ENCODE measurements at regions not wholly inside any gene's neighbourhood (a gene's known extent, or its start where the extent isn't known, plus 50 kb on each side); places are given as distances from the start of the nearest gene placed in this dataset.

DNA sequence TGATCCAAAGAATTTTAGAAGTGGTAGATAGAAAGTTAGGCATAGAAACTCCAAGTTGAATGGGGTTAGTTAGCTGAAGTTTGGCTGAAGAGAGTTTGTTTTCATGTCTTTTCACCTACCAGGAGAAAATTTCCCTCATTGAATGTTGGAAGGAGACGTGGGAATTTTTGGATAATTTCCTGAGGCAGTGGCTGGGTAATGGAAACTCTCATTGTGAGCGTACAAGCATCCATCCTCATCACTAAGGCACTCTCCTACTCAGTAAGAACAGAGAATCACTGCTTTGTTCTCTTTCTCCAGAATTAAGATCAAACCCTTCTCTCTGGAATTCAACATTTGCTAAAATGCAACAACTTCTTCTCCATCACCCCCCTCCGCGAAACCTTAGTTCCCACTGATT lies 179.7 kb downstream of the PALM2AKAP2 start:
- TF ChIP-seq, protein P1, sequence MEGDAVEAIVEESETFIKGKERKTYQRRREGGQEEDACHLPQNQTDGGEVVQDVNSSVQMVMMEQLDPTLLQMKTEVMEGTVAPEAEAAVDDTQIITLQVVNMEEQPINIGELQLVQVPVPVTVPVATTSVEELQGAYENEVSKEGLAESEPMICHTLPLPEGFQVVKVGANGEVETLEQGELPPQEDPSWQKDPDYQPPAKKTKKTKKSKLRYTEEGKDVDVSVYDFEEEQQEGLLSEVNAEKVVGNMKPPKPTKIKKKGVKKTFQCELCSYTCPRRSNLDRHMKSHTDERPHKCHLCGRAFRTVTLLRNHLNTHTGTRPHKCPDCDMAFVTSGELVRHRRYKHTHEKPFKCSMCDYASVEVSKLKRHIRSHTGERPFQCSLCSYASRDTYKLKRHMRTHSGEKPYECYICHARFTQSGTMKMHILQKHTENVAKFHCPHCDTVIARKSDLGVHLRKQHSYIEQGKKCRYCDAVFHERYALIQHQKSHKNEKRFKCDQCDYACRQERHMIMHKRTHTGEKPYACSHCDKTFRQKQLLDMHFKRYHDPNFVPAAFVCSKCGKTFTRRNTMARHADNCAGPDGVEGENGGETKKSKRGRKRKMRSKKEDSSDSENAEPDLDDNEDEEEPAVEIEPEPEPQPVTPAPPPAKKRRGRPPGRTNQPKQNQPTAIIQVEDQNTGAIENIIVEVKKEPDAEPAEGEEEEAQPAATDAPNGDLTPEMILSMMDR (IDR thresholded peaks at IDR 0.05; ENCODE audit: low read length) = no peak
- TF ChIP-seq EZH2 (IDR thresholded peaks at IDR 0.05; ENCODE audit: borderline replicate concordance, low read length) = no peak
